HG02973 (cell line): ENCODE measurements at regions not wholly inside any gene's neighbourhood (a gene's known extent, or its start where the extent isn't known, plus 50 kb on each side); places are given as distances from the start of the nearest gene placed in this dataset.
A peak's percentile ranks its signal among the peaks of the same experiment; 100 is the strongest.

Source experiments
- ATAC-seq: cut with Tn5 transposase; IDR thresholded peaks from one replicate; pipeline ENCODE4 v1.9.1; 2021; ENCODE audit warnings: moderate library complexity; ENCODE audit not compliant: unreplicated experiment

GRCh38 chr4:108567831-108568230 lies 52.5 kb upstream of the RPL34 start:
- no peak for ATAC-seq

GRCh38 chr4:108561116-108561515 lies 59.3 kb upstream of the RPL34 start:
- ATAC-seq, result no peak

- ATAC-seq, result no peak
These were observed 59.8 kb upstream of the RPL34 start for GRCh38 chr4:108560616-108561015.

GRCh38 chr4:108559911-108560310 lies 60.5 kb upstream of the RPL34 start:
- no peak for ATAC-seq

GRCh38 chr4:108559068-108559793 lies 61.1 kb upstream of the RPL34 start:
- no peak for ATAC-seq

- peak; percentile 64 for ATAC-seq
These were observed 63.7 kb upstream of the RPL34 start for GRCh38 chr4:108556588-108557200.

- ATAC-seq, result no peak
These were observed 64.2 kb upstream of the RPL34 start for GRCh38 chr4:108556166-108556565.

- no peak for ATAC-seq
These were observed 64.7 kb upstream of the RPL34 start for GRCh38 chr4:108555701-108556100.

GRCh38 chr4:108547682-108548081 lies 72.7 kb upstream of the RPL34 start:
- no peak for ATAC-seq

GRCh38 chr4:108546728-108547127 lies 73.6 kb upstream of the RPL34 start:
- ATAC-seq, result no peak

- no peak for ATAC-seq
These were observed 75.9 kb upstream of the RPL34 start for GRCh38 chr4:108544481-108544880.

GRCh38 chr4:108543359-108543968 lies 76.9 kb upstream of the RPL34 start:
- no peak for ATAC-seq

GRCh38 chr4:108540536-108540935 lies 79.8 kb upstream of the RPL34 start:
- no peak for ATAC-seq

- no peak for ATAC-seq
These were observed 83.8 kb upstream of the RPL34 start for GRCh38 chr4:108536577-108536976.

- no peak for ATAC-seq
These were observed 84.6 kb upstream of the RPL34 start for GRCh38 chr4:108535757-108536156.

GRCh38 chr4:108533876-108534275 lies 86.5 kb upstream of the RPL34 start:
- ATAC-seq, result no peak

GRCh38 chr4:108533245-108533844 lies 87.0 kb upstream of the RPL34 start:
- no peak for ATAC-seq

GRCh38 chr4:108532738-108533137 lies 87.6 kb upstream of the RPL34 start:
- ATAC-seq, result no peak

GRCh38 chr4:108532187-108532586 lies 88.2 kb upstream of the RPL34 start:
- no peak for ATAC-seq

- no peak for ATAC-seq
These were observed 88.9 kb upstream of the RPL34 start for GRCh38 chr4:108531461-108531860.

GRCh38 chr4:108529984-108530905 lies 90.1 kb upstream of the RPL34 start:
- ATAC-seq, result no peak
